GM12873 (cell line): ENCODE measurements at regions not wholly inside any gene's neighbourhood (a gene's known extent, or its start where the extent isn't known, plus 50 kb on each side); places are given as distances from the start of the nearest gene placed in this dataset.
A peak's percentile ranks its signal among the peaks of the same experiment; 100 is the strongest.

Experiments
- TF ChIP-seq, protein P1 (sequence below): IDR thresholded peaks from 2 replicates; pipeline ENCODE4 v1.5.1; 2012; ENCODE audit warnings: low read depth, mild to moderate bottlenecking, moderate library complexity, low read length, control low read depth; ENCODE audit not compliant: insufficient read depth; ENCODE audit errors: missing control alignments

DNA sequence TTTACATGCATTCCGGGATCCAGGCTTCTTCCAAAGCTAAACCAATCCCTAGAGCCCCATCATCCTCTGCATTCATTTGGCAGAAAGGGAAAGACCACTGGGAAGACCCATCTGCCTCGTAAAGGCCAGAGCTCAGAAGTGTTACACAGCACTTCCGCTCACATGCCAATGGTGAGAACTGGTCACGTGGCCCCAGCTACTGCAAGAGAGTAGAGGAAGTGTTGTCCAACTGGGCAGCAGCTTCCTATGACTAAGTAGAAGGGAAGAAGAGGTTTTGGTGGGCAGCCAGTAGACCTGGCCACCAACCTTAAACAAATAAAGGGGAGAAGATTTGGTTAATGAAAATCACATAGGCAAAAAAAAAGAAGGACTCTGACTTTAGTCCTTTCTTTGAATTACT, 74.4 kb upstream of the PPP2R3A start:
- TF ChIP-seq, protein P1, sequence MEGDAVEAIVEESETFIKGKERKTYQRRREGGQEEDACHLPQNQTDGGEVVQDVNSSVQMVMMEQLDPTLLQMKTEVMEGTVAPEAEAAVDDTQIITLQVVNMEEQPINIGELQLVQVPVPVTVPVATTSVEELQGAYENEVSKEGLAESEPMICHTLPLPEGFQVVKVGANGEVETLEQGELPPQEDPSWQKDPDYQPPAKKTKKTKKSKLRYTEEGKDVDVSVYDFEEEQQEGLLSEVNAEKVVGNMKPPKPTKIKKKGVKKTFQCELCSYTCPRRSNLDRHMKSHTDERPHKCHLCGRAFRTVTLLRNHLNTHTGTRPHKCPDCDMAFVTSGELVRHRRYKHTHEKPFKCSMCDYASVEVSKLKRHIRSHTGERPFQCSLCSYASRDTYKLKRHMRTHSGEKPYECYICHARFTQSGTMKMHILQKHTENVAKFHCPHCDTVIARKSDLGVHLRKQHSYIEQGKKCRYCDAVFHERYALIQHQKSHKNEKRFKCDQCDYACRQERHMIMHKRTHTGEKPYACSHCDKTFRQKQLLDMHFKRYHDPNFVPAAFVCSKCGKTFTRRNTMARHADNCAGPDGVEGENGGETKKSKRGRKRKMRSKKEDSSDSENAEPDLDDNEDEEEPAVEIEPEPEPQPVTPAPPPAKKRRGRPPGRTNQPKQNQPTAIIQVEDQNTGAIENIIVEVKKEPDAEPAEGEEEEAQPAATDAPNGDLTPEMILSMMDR, result no peak

DNA sequence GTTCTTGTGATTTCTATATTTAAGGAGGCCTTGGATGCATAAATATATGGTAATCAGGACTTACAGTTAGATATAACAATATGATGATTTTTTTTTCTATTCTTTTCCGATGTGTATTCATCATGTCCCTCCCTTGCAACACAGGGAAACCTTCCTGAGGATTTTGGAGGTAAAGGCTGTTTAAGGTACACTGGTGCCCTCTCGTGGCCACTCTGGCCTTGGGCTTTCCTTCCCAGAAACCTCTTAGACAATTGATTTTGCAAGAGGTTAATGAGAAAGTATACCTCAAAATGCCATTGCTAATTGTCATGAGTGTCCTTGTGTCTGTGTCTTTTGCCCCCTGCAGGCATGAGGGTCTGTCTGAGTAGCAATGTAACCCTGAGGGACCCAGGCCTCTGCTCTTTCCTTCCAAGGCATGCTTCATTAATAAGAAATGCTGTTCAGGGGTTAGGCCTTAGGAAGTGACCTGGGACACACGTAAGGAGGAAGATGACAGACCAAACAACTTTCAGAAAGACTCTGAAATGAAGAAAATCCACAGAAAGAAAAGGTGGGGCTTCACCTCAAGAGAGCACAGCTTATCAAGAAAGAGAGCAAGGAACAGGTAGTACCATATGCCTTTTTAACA, 70.3 kb upstream of the PPP2R3A start:
- TF ChIP-seq, protein P1, result peak; percentile 84

DNA sequence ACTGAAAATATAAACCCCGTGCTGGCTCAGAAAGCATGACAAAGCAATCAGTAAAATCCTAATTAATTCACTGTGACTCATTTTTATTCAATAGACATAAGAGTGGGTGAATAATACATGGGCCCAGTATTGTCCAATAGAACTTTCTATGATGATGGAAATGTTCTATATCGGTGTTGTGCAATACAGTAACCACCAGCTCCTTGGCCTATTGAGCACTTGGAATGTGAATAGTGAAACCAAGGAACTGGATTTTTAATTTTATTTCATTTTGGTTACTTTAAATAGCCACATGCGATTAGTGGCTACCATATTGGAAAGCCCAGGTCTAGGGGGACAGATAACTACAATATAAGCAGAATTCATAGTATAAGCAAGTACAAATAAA, 69.8 kb upstream of the PPP2R3A start:
- TF ChIP-seq, protein P1, result no peak

GRCh38 chr3:135896613-135897012, 68.9 kb upstream of the PPP2R3A start:
- TF ChIP-seq, protein P1, result no peak

DNA sequence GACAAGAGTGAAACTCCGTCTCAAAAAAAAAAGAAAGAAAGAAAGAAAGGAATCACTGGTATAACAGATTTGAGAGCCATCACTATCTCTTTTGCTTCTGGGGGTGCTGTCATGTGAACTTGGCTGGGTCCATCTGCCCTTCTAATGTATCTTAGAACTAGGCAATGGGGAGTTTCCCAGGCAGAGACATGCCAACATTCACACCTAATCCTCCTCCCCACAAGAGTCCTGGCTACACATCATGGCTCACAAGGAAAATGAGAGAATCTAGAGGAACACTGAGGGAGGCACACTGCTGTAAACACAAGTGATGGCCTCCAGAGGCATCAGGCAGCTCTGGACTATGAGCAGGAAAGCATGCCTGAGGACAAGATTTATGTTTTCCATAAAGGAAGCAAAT, 67.8 kb upstream of the PPP2R3A start:
- TF ChIP-seq, protein P1, result no peak

DNA sequence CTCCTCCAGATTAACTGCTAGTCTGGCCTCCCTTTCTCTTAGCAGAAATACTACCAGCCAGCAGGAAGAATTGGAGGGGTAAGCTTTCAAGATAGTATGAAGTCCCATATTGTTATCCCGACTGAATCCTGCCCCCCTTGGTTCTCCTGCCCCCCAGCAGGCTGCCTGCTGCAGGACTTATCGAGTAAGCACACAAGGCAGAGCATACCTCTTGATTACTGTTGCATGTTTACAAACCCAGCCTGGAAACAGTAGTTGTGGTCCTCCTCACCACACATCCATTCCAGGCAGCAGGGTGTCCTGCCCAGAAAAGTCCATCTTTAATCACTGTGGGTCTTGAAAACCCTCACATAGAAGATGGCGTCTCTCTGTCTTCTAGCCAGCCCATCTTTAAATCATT, 66.8 kb upstream of the PPP2R3A start:
- TF ChIP-seq, protein P1, result no peak

DNA sequence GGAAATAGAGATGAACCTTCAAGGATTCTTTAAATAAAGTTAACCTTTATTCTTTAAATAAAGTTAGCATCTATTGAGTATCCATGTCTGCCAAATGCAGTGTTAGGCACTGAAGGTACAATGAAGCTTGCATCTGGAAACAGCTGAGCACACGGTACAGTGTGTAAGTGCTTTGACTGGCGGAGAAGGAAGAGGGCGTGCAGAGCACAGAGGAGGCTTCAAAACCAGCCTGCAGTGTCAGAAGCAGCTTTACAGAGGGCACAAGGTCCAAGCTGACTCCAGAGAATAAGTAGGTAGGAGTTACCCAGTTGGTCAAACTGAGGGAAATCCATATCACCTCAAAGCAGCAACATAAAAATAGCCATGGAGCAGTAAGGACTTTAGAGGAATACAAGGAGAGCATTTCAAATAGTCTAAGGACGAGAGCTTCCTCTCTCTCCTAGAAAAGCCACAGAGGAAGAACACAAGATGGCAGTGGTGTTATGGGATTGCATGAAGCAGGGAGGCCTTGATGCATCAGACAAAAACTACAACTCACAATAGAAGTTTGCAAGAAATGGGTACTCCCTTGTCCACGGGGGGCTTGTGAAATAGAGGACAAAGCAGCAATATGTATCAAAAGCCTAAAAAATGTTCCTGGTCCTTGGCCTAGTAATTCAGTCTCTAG, 60.3 kb upstream of the PPP2R3A start:
- TF ChIP-seq, protein P1, result no peak
